ENCODE measurements at regions not wholly inside any gene's neighbourhood (a gene's known extent, or its start where the extent isn't known, plus 50 kb on each side); places are given as distances from the start of the nearest gene placed in this dataset.

GRCh38 chr4:11120435-11120834 lies 308.3 kb downstream of the HS3ST1 start:
- no peak for TF ChIP-seq POLR2A (IDR thresholded peaks at IDR 0.05)
- TF ChIP-seq CTCF (IDR thresholded peaks at IDR 0.05) = no peak

Measured in adrenal gland (tissue), 5 donors.